Erythroblast (primary cell): ENCODE measurements at regions not wholly inside any gene's neighbourhood (a gene's known extent, or its start where the extent isn't known, plus 50 kb on each side); places are given as distances from the start of the nearest gene placed in this dataset.

ENCODE experiments used
- DNase-seq, 2 experiments: peaks; one replicate each; lab custom pipeline; 2025; lab: John Stamatoyannopoulos, UW
- GATA1 ChIP-seq: IDR thresholded peaks from 2 replicates; pipeline ENCODE4 v1.6.1; 2011; ENCODE audit warnings: low read depth, mild to moderate bottlenecking, control low read depth, low read length, moderate library complexity
- POLR2A ChIP-seq: IDR thresholded peaks from 2 replicates; pipeline ENCODE4 v1.6.1; 2011; ENCODE audit warnings: mild to moderate bottlenecking, low read length

DNA sequence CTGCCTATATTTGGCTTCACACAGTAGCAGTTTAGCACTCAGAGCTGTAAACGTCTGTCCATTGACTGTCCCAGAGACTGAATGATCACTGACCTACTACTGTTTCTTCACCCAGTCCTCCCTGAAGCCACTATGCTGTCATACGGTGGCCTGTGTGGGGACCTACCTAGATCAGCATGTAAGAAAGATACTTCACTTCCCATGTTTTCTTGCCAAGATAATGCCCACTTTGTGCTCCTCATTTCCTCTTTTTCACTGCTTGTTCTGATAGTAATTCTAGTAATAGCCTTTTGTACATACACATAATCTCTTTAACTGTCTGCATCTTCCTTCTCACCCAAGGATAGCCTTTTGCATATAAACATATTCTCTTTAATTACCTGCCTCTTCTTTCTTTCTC, 109.9 kb upstream of the TIAM2 start:
- DNase-seq = no peak
- TF ChIP-seq POLR2A (no peak), GATA1 (no peak)

DNA sequence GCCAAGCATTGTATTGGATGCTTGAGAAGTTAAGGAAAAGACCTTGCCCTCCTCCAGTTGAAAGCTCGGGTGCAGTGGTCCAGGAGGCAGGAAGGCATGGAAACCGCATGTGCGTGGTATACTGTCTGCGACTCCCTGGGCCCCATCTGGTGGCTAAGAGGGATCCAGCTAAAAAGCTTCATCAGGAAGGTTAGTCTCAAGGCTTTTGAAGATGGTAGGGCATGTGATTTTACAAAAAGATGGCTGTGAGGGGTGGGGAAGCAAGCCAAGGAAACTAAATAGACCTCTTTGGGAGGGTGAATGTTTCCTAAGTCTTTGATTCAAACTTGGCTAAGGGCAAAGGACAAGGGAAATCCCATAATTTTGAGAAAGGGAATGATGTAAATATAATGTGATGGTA, 109.1 kb upstream of the TIAM2 start:
- TF ChIP-seq GATA1 = no peak
- TF ChIP-seq POLR2A = no peak
- no peak for DNase-seq

- TF ChIP-seq GATA1 (no peak), POLR2A (no peak)
- DNase-seq = no peak
These were observed 108.6 kb upstream of the TIAM2 start for GRCh38 chr6:154886471-154886870.

DNA sequence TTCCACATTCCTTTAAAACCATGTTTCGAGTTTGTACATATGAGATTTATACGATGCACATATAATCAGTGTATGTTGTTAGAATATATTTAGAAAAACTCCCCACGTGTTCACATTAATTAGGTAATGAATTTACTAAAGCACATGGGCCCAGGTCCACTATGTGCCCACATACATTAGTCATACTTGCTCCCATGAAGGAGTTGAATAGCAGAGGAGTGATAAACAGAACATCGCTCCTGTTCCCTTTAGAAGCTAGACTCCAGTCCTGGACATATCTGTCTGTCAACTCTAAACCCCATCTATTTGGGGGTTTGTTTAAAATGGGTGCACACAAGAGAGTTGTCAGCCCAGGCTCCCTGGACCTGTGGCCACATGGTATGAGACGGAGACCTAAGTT, 108.1 kb upstream of the TIAM2 start:
- TF ChIP-seq POLR2A (no peak), GATA1 (no peak)
- DNase-seq = no peak

DNA sequence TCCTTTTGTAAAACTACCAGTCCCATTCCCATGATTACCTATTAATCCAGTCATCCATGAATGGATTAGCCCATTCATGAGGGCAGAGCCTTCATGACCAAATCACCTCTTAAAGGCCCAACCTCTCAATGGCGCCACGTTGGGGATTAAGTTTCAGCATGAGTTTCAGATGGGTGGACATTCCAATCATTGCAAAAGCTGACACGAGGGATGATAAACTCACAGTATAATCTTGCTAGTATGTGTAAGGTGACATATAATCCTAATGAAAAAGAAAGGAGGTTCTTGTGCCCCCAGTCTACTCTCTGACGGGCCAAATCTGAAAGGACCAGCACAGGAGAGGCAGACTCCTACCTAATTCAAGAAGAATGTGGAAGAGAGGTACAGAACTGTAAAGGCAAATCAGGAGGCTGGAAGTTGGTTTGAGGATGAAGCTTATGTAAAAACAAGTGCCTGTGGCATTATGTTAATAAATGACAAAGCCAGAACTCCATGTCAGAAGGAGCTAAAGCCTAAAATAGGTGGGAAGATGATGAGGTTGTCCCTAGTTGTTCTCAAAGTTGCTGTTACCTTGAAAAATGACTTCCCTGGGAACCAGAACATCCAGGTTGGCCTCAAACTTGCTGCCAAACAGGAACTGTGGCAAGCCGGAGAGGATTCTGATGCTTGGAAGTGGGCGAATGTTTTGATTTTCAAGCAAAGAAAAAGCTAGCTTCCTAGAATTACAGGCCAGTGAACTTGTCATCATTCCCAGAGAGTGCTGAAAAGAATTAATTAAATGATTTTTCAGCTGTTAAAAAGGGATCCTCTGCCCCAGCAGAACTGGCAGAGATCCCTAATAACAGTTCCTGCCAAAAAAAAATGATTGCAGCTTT, 106.5 kb upstream of the TIAM2 start:
- TF ChIP-seq GATA1 (no peak), POLR2A (no peak)

DNA sequence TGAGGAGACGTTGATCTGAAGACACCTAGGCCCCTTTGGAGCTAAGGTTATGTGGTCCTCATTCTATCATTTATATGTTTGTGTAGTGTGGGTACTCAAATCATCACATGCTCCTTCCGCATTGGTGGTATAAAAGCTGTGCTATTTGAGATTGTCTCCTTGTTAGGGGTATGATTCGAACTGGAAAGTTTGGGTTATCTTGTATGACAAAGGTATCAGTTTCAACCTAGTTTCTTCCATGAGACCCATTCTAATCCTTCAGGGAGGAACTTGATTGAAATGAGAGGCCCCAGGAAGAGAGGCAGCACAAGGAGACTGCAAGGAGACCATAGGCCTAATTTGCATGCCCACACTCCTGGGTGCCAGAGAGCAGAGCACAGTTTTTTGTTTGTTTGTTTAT, 104.2 kb upstream of the TIAM2 start:
- TF ChIP-seq POLR2A = no peak
- no peak for TF ChIP-seq GATA1
- no peak for DNase-seq

More for the DNA sequence above, 106.5 kb upstream of the TIAM2 start:
- no peak for DNase-seq

GRCh38 chr6:154891901-154892300, 103.2 kb upstream of the TIAM2 start:
- no peak for DNase-seq
- TF ChIP-seq POLR2A = no peak

- DNase-seq = no peak
- TF ChIP-seq GATA1 (no peak), POLR2A (no peak)
These were observed 101.2 kb upstream of the TIAM2 start for GRCh38 chr6:154893917-154894316.

GRCh38 chr6:154894902-154895301, 100.2 kb upstream of the TIAM2 start:
- no peak for TF ChIP-seq POLR2A
- TF ChIP-seq GATA1 = no peak
- no peak for DNase-seq

DNA sequence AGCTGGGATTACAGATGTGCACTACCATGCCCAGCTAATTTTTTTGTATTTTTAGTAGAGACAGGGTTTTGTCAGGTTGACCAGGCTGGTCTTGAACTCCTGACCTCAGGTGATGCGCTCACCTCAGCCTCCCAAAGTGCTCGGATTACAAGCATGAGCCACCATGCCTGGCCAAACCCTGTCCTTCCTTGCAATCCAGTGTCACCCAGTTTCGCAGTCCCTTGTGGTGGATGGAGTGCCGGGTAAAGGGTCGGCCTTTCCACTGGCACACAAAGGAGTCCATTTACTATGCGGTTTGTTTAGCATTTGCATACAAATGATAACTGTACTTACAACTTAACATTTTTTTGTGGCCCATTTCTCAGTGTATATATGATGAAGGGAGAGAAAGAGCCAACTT, 99.3 kb upstream of the TIAM2 start:
- DNase-seq = no peak

GRCh38 chr6:154898821-154899220, 96.3 kb upstream of the TIAM2 start:
- no peak for DNase-seq
- TF ChIP-seq POLR2A = no peak

More for the DNA sequence above, 99.3 kb upstream of the TIAM2 start:
- no peak for TF ChIP-seq GATA1
- TF ChIP-seq POLR2A = no peak

GRCh38 chr6:154899824-154900463, 95.2 kb upstream of the TIAM2 start:
- no peak for DNase-seq
- TF ChIP-seq GATA1 = no peak
- TF ChIP-seq POLR2A = no peak

DNA sequence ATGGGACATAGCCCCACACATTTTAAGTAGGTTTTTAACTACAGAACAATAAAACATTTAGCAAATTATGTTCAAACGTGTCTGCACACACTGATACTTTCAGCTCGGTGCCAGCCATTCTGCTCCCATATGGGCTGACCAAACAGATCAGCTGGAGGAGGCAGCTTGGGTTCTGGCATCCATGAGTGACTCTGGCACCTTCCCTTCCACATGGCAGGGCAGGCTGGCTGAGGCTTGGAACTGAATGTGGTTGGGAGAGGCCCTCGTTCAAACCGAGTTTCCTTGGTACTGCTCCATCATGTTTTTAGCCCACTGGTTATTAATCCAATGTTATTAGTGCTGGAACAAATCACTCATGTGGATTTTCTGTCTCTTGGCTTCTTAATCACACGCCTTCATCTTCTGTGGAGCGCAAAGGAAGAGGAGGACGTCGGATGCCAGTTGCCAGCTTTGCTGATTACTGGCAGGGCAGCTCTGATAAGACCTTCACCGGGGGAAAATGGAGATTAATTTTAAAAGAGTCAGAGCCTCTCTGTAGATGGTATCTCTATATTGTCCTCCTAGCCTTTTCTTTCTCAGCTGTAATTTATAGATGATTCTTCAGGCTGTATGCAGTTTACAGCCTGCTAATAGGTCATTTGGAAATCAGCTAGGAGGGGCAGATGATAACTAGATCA, 93.1 kb upstream of the TIAM2 start:
- TF ChIP-seq GATA1 (no peak), POLR2A (no peak)
- DNase-seq = peak in 1 of 2 experiments; percentile 43

GRCh38 chr6:154907291-154907690, 87.8 kb upstream of the TIAM2 start:
- no peak for DNase-seq
- no peak for TF ChIP-seq GATA1

DNA sequence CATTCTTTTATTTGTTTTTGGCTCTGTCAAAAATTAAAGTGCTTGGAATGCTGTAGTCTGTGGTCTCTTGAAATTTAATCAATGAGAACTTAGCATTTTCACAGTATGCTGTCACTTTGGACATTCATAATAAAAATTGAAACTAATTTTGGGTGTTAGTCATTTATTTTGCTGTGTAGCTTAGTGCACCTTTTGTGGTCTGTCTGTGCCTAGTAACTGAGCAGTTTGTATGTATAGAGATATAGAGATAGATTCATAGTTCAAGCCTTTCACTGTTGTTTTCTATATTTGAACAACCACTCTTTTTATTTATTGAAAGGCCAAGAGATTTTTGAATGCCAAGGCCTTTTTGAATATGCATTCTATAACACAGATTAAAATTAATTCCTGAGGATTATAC, 86.4 kb upstream of the TIAM2 start:
- DNase-seq = no peak

More for the DNA sequence above, 86.4 kb upstream of the TIAM2 start:
- no peak for TF ChIP-seq GATA1
- TF ChIP-seq POLR2A = no peak
